ENCODE measurements at regions not wholly inside any gene's neighbourhood (a gene's known extent, or its start where the extent isn't known, plus 50 kb on each side); places are given as distances from the start of the nearest gene placed in this dataset.

- no peak for TF ChIP-seq ZBTB44 (tag by site-specific recombination; IDR thresholded peaks at IDR 0.05)
- no peak for TF ChIP-seq KLF1 (tag by site-specific recombination; IDR thresholded peaks at IDR 0.05)
- TF ChIP-seq, protein P1, sequence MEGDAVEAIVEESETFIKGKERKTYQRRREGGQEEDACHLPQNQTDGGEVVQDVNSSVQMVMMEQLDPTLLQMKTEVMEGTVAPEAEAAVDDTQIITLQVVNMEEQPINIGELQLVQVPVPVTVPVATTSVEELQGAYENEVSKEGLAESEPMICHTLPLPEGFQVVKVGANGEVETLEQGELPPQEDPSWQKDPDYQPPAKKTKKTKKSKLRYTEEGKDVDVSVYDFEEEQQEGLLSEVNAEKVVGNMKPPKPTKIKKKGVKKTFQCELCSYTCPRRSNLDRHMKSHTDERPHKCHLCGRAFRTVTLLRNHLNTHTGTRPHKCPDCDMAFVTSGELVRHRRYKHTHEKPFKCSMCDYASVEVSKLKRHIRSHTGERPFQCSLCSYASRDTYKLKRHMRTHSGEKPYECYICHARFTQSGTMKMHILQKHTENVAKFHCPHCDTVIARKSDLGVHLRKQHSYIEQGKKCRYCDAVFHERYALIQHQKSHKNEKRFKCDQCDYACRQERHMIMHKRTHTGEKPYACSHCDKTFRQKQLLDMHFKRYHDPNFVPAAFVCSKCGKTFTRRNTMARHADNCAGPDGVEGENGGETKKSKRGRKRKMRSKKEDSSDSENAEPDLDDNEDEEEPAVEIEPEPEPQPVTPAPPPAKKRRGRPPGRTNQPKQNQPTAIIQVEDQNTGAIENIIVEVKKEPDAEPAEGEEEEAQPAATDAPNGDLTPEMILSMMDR (tag by site-specific recombination; IDR thresholded peaks at IDR 0.05) = no peak
- TF ChIP-seq ZEB2 (tag by site-specific recombination; IDR thresholded peaks at IDR 0.05) = no peak
- TF ChIP-seq HOXC10 (CRISPR knock-in tag; IDR thresholded peaks at IDR 0.05) = no peak
- TF ChIP-seq ZNF529 (tag by site-specific recombination; IDR thresholded peaks at IDR 0.05; ENCODE audit: insufficient replicate concordance) = no peak
- TF ChIP-seq ZBTB21 (tag by site-specific recombination; IDR thresholded peaks at IDR 0.05) = no peak
- TF ChIP-seq ZBTB1 (tag by site-specific recombination; IDR thresholded peaks at IDR 0.05) = no peak
- TF ChIP-seq, protein P2, sequence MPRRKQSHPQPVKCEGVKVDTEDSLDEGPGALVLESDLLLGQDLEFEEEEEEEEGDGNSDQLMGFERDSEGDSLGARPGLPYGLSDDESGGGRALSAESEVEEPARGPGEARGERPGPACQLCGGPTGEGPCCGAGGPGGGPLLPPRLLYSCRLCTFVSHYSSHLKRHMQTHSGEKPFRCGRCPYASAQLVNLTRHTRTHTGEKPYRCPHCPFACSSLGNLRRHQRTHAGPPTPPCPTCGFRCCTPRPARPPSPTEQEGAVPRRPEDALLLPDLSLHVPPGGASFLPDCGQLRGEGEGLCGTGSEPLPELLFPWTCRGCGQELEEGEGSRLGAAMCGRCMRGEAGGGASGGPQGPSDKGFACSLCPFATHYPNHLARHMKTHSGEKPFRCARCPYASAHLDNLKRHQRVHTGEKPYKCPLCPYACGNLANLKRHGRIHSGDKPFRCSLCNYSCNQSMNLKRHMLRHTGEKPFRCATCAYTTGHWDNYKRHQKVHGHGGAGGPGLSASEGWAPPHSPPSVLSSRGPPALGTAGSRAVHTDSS (tag by site-specific recombination; IDR thresholded peaks at IDR 0.05) = no peak
- TF ChIP-seq ZNF239 (tag by site-specific recombination; IDR thresholded peaks at IDR 0.05) = no peak
- no peak for TF ChIP-seq ZBTB10 (tag by site-specific recombination; IDR thresholded peaks at IDR 0.05)
- TF ChIP-seq YY1 (tag by site-specific recombination; IDR thresholded peaks at IDR 0.05) = no peak
- TF ChIP-seq ZNF560 (tag by site-specific recombination; IDR thresholded peaks at IDR 0.05; ENCODE audit: borderline replicate concordance) = no peak
These were observed 292.8 kb downstream of the TTC6 start (continued) for GRCh38 chr14:37888234-37888633.

DNA sequence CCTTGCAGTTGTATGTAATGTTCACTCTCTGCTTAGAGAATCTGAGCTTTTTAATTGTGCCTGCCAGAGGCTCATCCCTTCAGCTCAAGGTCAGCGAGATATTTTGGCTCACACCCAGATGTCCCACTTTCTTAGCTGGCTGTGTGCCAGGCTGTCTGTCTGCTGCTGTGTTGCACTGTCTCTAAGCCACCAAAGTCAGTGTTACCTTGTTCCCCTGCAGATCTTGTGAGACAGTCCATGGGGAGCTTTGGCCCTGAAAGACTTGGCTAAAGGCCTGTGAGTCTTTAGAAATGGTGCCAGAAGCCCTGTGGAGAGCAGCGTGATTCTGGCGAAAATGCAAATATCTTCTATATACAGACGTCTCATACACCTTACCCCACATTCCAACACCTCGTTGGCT, 293.7 kb downstream of the TTC6 start:
- CTCF ChIA-PET = interaction anchor here (0.5 to 3.4 kb wide), 6 partner anchors 9 to 643 kb away, joined by 4 to 21 read pairs (median 5); no protein-coding TSS in a partner anchor
- POLR2A ChIA-PET = no interaction called here

More for the DNA sequence above, 293.7 kb downstream of the TTC6 start:
- Histone ChIP-seq H3K27ac (ENCODE audit: extremely low read depth, low read depth, low read length) (no peak overlapping the region), H3K9me3 (ENCODE audit: control insufficient read depth, insufficient read depth, low read depth, low read length) (no peaks in the 10 kb centered on the region), H3K4me1 (ENCODE audit: control insufficient read depth, insufficient read depth, low read length) (peaks cover 3% of the 10 kb centered on the region; the same call in 1 of the 2 replicates), H3K4me3 (ENCODE audit: low read depth, low read length) (no peak overlapping the region), H3K36me3 (ENCODE audit: control insufficient read depth in 2 of 2, insufficient read depth in 1 of 2, low read length in 2 of 2) (no peaks in the 10 kb centered on the region)
- TF ChIP-seq ZIC2 (tag by site-specific recombination; IDR thresholded peaks at IDR 0.05) = peak; percentile 75
- peak; percentile 70 for TF ChIP-seq PRDM10 (tag by site-specific recombination; IDR thresholded peaks at IDR 0.05)
- no peak for TF ChIP-seq ZNF510 (tag by site-specific recombination; IDR thresholded peaks at IDR 0.05; ENCODE audit: insufficient replicate concordance)
